ENCODE measurements at regions not wholly inside any gene's neighbourhood (a gene's known extent, or its start where the extent isn't known, plus 50 kb on each side); places are given as distances from the start of the nearest gene placed in this dataset.

DNA sequence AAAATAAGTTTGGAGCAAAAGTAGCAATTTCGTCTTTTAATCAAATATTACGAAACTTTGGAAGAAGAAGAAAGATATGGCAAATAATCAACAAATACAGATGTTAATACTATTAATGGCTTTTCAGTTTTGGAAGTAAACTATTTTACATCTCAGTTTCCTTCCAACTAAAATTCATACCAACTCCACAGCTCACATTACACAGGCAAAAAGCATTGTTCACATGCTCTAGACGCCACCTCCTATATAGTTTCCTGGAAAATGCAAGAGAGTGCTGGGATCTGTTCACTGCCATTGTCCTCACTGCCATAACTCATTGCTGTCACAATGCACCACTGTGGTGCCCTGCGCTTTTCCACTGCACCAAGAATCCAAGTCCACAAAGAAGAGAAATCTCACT, 149.0 kb upstream of the FTMT start:
- no peak for ATAC-seq (ENCODE audit: low read depth)
- no peak overlapping the region for H3K4me3 ChIP-seq (ENCODE audit: severe bottlenecking)

DNA sequence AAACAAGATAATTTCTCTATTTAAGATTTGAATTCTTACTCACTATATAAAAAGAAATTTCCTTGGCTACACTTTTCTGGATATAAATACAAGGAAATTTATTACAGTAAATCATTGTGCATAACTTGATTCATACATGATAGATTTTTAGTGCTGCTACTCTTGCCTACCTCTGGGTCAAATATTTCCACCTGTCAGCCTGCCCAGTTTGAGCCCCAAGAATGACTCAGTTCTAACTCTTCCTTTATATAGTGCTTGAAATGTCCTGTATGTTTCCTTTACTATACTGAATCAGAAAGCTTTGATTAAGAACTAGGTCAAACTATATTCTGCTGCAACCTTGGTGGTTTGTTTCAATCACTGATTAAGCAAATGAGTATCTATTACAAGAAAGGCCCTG, 147.4 kb upstream of the FTMT start:
- Histone ChIP-seq H3K36me3 (ENCODE audit: low read depth) (no peaks in the 10 kb centered on the region), H3K27me3 (ENCODE audit: insufficient read depth, poor library complexity, severe bottlenecking) (no peaks in the 10 kb centered on the region), H3K4me1 (ENCODE audit: insufficient read depth, poor library complexity, severe bottlenecking) (no peaks in the 10 kb centered on the region), H3K4me3 (ENCODE audit: severe bottlenecking) (no peak overlapping the region), H3K9me3 (ENCODE audit: severe bottlenecking) (no peaks in the 10 kb centered on the region), H3K27ac (ENCODE audit: poor library complexity, severe bottlenecking) (no peak overlapping the region)
- ATAC-seq (ENCODE audit: low read depth) = no peak
- DNase-seq (ENCODE audit: low spot score) = no peak
- TF ChIP-seq, protein P1, sequence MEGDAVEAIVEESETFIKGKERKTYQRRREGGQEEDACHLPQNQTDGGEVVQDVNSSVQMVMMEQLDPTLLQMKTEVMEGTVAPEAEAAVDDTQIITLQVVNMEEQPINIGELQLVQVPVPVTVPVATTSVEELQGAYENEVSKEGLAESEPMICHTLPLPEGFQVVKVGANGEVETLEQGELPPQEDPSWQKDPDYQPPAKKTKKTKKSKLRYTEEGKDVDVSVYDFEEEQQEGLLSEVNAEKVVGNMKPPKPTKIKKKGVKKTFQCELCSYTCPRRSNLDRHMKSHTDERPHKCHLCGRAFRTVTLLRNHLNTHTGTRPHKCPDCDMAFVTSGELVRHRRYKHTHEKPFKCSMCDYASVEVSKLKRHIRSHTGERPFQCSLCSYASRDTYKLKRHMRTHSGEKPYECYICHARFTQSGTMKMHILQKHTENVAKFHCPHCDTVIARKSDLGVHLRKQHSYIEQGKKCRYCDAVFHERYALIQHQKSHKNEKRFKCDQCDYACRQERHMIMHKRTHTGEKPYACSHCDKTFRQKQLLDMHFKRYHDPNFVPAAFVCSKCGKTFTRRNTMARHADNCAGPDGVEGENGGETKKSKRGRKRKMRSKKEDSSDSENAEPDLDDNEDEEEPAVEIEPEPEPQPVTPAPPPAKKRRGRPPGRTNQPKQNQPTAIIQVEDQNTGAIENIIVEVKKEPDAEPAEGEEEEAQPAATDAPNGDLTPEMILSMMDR (IDR thresholded peaks at IDR 0.05; ENCODE audit: poor library complexity, severe bottlenecking) = no peak

More for the DNA sequence above, 149.0 kb upstream of the FTMT start:
- H3K36me3 ChIP-seq (ENCODE audit: low read depth) = no peaks in the 10 kb centered on the region
- no peak for DNase-seq (ENCODE audit: low spot score)
- no peaks in the 10 kb centered on the region for H3K9me3 ChIP-seq (ENCODE audit: severe bottlenecking)
- H3K27ac ChIP-seq (ENCODE audit: poor library complexity, severe bottlenecking) = no peak overlapping the region
- no peaks in the 10 kb centered on the region for H3K27me3 ChIP-seq (ENCODE audit: insufficient read depth, poor library complexity, severe bottlenecking)
- no peaks in the 10 kb centered on the region for H3K4me1 ChIP-seq (ENCODE audit: insufficient read depth, poor library complexity, severe bottlenecking)
- TF ChIP-seq, protein P1 (IDR thresholded peaks at IDR 0.05; ENCODE audit: poor library complexity, severe bottlenecking) = no peak

DNA sequence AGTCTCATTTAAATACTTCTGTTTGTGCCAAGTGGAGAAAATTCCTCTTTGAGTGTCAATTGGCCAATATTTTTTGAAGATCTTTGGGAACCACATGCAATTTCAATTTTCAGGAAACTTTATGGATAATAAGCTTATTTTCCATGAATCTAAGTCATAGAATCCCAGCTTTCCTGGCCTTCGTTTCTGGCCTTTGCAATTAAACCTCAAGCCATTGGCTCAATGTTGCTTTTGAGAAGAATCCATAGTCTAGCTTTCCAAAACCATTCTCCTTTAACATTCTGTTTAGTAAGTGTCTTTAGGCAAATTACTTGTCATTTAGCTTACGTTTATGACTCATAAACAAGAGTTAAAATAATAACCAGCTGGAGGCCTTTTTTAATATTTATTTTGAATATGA, 145.0 kb upstream of the FTMT start:
- TF ChIP-seq, protein P1 (IDR thresholded peaks at IDR 0.05; ENCODE audit: poor library complexity, severe bottlenecking) = no peak
- peaks cover 3% of the 10 kb centered on the region for H3K27me3 ChIP-seq (ENCODE audit: insufficient read depth, poor library complexity, severe bottlenecking)
- H3K4me3 ChIP-seq (ENCODE audit: severe bottlenecking) = no peak overlapping the region
- no peak for ATAC-seq (ENCODE audit: low read depth)
- H3K36me3 ChIP-seq (ENCODE audit: low read depth) = no peaks in the 10 kb centered on the region
- no peak for DNase-seq (ENCODE audit: low spot score)
- no peaks in the 10 kb centered on the region for H3K4me1 ChIP-seq (ENCODE audit: insufficient read depth, poor library complexity, severe bottlenecking)
- no peaks in the 10 kb centered on the region for H3K9me3 ChIP-seq (ENCODE audit: severe bottlenecking)
- no peak overlapping the region for H3K27ac ChIP-seq (ENCODE audit: poor library complexity, severe bottlenecking)

DNA sequence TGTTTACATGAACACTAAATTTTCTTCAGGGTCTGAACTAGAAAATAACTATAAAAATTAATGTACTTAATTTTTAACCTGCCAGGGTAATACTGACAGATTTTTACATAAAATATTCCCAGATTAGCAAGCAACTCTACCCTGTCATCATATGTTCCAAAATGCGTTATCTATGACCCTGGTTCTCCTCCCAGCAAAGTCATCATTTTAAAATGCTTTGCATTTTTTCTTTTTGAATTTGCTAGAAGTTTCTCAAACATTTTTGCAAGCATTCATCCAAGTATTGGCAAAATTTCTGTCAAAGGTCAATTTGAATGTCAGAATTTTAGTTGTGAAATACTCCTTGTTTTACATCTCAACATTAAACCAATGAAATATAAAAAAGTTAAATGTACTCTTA, 144.5 kb upstream of the FTMT start:
- Histone ChIP-seq H3K9me3 (ENCODE audit: severe bottlenecking) (no peaks in the 10 kb centered on the region), H3K27me3 (ENCODE audit: insufficient read depth, poor library complexity, severe bottlenecking) (peaks cover 3% of the 10 kb centered on the region), H3K27ac (ENCODE audit: poor library complexity, severe bottlenecking) (no peak overlapping the region), H3K4me3 (ENCODE audit: severe bottlenecking) (no peak overlapping the region), H3K36me3 (ENCODE audit: low read depth) (no peaks in the 10 kb centered on the region), H3K4me1 (ENCODE audit: insufficient read depth, poor library complexity, severe bottlenecking) (no peaks in the 10 kb centered on the region)
- DNase-seq (ENCODE audit: low spot score) (no peak), ATAC-seq (ENCODE audit: low read depth) (no peak)
- TF ChIP-seq, protein P1 (IDR thresholded peaks at IDR 0.05; ENCODE audit: poor library complexity, severe bottlenecking) = no peak

DNA sequence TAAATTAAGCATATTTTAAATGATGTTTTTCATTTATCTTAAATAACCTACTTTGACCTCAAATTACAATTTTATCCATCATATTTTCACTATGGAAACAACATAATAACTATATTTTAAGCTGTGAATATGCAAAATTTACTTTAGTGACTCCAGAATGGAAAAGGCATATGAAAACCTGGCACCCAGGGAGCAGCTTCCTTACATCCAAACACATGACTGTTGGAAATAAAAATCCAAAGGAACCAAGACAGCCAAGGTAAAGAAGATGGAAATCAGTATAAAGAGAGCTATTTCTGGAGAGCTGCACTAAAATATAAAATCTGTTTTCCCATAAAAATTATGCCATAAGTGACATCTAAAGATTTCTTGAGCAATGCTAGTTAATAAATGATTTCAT, 140.3 kb upstream of the FTMT start:
- TF ChIP-seq, protein P1 (IDR thresholded peaks at IDR 0.05; ENCODE audit: poor library complexity, severe bottlenecking) = no peak
- ATAC-seq (ENCODE audit: low read depth) (no peak), DNase-seq (ENCODE audit: low spot score) (no peak)
- Histone ChIP-seq H3K27ac (ENCODE audit: poor library complexity, severe bottlenecking) (no peak overlapping the region), H3K4me3 (ENCODE audit: severe bottlenecking) (no peak overlapping the region), H3K36me3 (ENCODE audit: low read depth) (no peaks in the 10 kb centered on the region), H3K9me3 (ENCODE audit: severe bottlenecking) (no peaks in the 10 kb centered on the region), H3K4me1 (ENCODE audit: insufficient read depth, poor library complexity, severe bottlenecking) (no peaks in the 10 kb centered on the region), H3K27me3 (ENCODE audit: insufficient read depth, poor library complexity, severe bottlenecking) (peaks cover 3% of the 10 kb centered on the region)

All from RWPE2 (cell line).